ENCODE measurements at regions not wholly inside any gene's neighbourhood (a gene's known extent, or its start where the extent isn't known, plus 50 kb on each side); places are given as distances from the start of the nearest gene placed in this dataset.

GRCh38 chr3:139264375-139264774 is 79.4 kb upstream of the MRPS22 start:
- Histone ChIP-seq H3K36me3 (replicated peaks in 1 of 2; ENCODE audit: control extremely low read depth in 1 of 2, control insufficient read depth in 1 of 2, extremely low read depth in 1 of 2, insufficient read depth in 2 of 2, low read length in 1 of 2) (no peaks in the 10 kb centered on the region), H3K27me3 (replicated peaks in 1 of 4; ENCODE audit: control extremely low read depth in 1 of 4, control insufficient read depth in 3 of 4, insufficient read depth in 4 of 4, low read length in 3 of 4) (no peaks in the 10 kb centered on the region), H3K4me3 (ENCODE audit: control extremely low read depth in 1 of 5, extremely low read depth in 1 of 5, insufficient read depth in 1 of 5, low read depth in 2 of 5, low read length in 4 of 5) (no peak overlapping the region), H3K9me3 (ENCODE audit: control extremely low read depth in 1 of 3, control insufficient read depth in 2 of 3, insufficient read depth in 1 of 3, low read length in 2 of 3) (no peaks in the 10 kb centered on the region), H3K79me2 (ENCODE audit: control insufficient read depth, insufficient read depth, low read length) (no peaks in the 10 kb centered on the region), H2AFZ (ENCODE audit: insufficient read depth, low read depth, low read length, poor library complexity, severe bottlenecking) (no peak overlapping the region), H3K4me1 (ENCODE audit: control insufficient read depth in 2 of 2, insufficient read depth in 2 of 2, low read length in 2 of 2) (no peaks in the 10 kb centered on the region), H3K4me2 (replicated peaks; ENCODE audit: low read depth, low read length, poor library complexity, severe bottlenecking) (no peak overlapping the region), H4K20me1 (ENCODE audit: control insufficient read depth, insufficient read depth, low read length, poor library complexity, severe bottlenecking) (no peaks in the 10 kb centered on the region), H3K9ac (ENCODE audit: low read length) (no peak overlapping the region), H3K27ac (ENCODE audit: low read length in 2 of 2) (no peak overlapping the region)
- peaks cover 14% of the 10 kb centered on the region for H3K27me3 Mint-ChIP-seq
- 100% methylated on average over 2 of the region's 3 CpGs for WGBS (ENCODE audit: insufficient coverage)
- intact Hi-C loops (cut with micrococcal nuclease), result no loop called here
- H3K4me3 Mint-ChIP-seq, result no peak overlapping the region
- no peak for ATAC-seq (ENCODE audit: low read depth)
- ChIA-PET POLR2A (no interaction called here), CTCF (interaction anchor here (0.6 kb wide), 1 partner anchor 165 kb away, joined by 3 read pairs; no protein-coding TSS in a partner anchor)
- TF ChIP-seq EZH2 (IDR thresholded peaks at IDR 0.05; ENCODE audit: borderline replicate concordance, insufficient read depth, low read depth, low read length, poor library complexity, severe bottlenecking), result no peak
- TF ChIP-seq, protein P1, sequence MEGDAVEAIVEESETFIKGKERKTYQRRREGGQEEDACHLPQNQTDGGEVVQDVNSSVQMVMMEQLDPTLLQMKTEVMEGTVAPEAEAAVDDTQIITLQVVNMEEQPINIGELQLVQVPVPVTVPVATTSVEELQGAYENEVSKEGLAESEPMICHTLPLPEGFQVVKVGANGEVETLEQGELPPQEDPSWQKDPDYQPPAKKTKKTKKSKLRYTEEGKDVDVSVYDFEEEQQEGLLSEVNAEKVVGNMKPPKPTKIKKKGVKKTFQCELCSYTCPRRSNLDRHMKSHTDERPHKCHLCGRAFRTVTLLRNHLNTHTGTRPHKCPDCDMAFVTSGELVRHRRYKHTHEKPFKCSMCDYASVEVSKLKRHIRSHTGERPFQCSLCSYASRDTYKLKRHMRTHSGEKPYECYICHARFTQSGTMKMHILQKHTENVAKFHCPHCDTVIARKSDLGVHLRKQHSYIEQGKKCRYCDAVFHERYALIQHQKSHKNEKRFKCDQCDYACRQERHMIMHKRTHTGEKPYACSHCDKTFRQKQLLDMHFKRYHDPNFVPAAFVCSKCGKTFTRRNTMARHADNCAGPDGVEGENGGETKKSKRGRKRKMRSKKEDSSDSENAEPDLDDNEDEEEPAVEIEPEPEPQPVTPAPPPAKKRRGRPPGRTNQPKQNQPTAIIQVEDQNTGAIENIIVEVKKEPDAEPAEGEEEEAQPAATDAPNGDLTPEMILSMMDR (IDR thresholded peaks at IDR 0.05), result no peak
- H3K9me3 Mint-ChIP-seq (ENCODE audit: insufficient read depth), result no peaks in the 10 kb centered on the region
- no peaks in the 10 kb centered on the region for H3K4me1 Mint-ChIP-seq
- no peak for DNase-seq
- H3K27ac Mint-ChIP-seq, result no peak overlapping the region

DNA sequence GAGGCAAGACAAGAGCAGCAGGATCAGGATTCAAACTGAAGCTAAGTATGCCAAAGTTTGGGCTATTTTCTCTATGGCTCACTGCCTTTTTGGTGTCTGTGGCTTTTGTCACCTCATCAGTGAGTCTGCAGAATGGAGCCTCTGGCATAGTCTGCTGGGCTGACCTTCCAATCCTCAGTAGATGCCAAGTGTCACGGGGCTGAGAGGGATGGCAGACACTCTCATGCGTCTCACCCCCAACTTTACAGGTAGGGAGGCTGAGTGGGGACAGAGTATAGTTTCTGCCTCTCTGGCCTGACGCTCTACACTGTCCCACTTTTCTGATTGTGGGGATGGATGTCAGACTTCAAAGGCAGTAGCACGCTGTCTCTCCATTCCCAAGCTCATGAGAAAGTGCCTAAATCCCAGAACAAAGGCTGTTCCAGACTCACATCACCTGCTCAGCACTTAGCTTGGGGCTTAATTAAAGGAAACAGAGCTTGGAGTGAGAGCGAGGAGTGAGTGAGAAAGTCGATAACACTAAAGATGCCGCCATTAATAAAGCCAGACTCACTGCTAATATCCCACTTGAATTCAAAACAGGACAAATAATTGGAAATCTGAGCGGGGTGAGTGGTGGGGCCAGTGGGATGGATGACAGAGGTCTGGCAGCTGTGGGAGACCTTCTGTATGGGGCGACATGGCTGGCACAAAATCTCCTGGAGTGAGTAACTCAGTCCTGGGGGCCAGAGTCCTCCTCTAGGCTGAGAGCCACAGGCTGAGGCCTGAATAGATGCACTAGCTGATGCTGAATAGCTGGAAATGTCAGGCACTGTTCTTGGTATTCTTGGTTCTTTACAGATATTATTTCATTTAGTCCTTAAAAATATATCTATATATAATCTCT is 78.4 kb upstream of the MRPS22 start:
- Mint-ChIP-seq H3K27ac (no peak overlapping the region), H3K27me3 (peaks cover 8% of the 10 kb centered on the region), H3K4me3 (no peak overlapping the region), H3K4me1 (no peaks in the 10 kb centered on the region), H3K9me3 (ENCODE audit: insufficient read depth) (no peaks in the 10 kb centered on the region)
- no peaks in the 10 kb centered on the region for H3K79me2 ChIP-seq (ENCODE audit: control insufficient read depth, insufficient read depth, low read length)
- H3K4me3 ChIP-seq (ENCODE audit: control extremely low read depth in 1 of 5, extremely low read depth in 1 of 5, insufficient read depth in 1 of 5, low read depth in 2 of 5, low read length in 4 of 5), result no peak overlapping the region
- no peak for TF ChIP-seq EZH2 (IDR thresholded peaks at IDR 0.05; ENCODE audit: borderline replicate concordance, insufficient read depth, low read depth, low read length, poor library complexity, severe bottlenecking)
- TF ChIP-seq, protein P1 (IDR thresholded peaks at IDR 0.05), result no peak
- H3K9me3 ChIP-seq (ENCODE audit: control extremely low read depth in 1 of 3, control insufficient read depth in 2 of 3, insufficient read depth in 1 of 3, low read length in 2 of 3), result peaks cover 0 to 6% (median 0%) of the 10 kb centered on the region in 3 donors
- DNase-seq (no peak), ATAC-seq (ENCODE audit: low read depth) (no peak)
- H4K20me1 ChIP-seq (ENCODE audit: control insufficient read depth, insufficient read depth, low read length, poor library complexity, severe bottlenecking), result no peaks in the 10 kb centered on the region
- ChIA-PET CTCF (no interaction called here), POLR2A (no interaction called here)
- WGBS (ENCODE audit: insufficient coverage), result 100% methylated on average over 3 of the region's 9 CpGs
- intact Hi-C loops (cut with micrococcal nuclease), result no loop called here
- no peaks in the 10 kb centered on the region for H3K27me3 ChIP-seq (replicated peaks in 1 of 4; ENCODE audit: control extremely low read depth in 1 of 4, control insufficient read depth in 3 of 4, insufficient read depth in 4 of 4, low read length in 3 of 4)
- H3K27ac ChIP-seq (ENCODE audit: low read length in 2 of 2), result no peak overlapping the region
- H3K4me1 ChIP-seq (ENCODE audit: control insufficient read depth in 2 of 2, insufficient read depth in 2 of 2, low read length in 2 of 2), result no peaks in the 10 kb centered on the region
- H3K4me2 ChIP-seq (replicated peaks; ENCODE audit: low read depth, low read length, poor library complexity, severe bottlenecking), result no peak overlapping the region
- H3K36me3 ChIP-seq (replicated peaks in 1 of 2; ENCODE audit: control extremely low read depth in 1 of 2, control insufficient read depth in 1 of 2, extremely low read depth in 1 of 2, insufficient read depth in 2 of 2, low read length in 1 of 2), result no peaks in the 10 kb centered on the region
- no peak overlapping the region for H3K9ac ChIP-seq (ENCODE audit: low read length)
- H2AFZ ChIP-seq (ENCODE audit: insufficient read depth, low read depth, low read length, poor library complexity, severe bottlenecking), result no peak overlapping the region

Measured in B cell (primary cell).